Inflammatory macrophage treated with lipopolysaccharide for 1 hour (primary cell): ENCODE measurements at regions not wholly inside any gene's neighbourhood (a gene's known extent, or its start where the extent isn't known, plus 50 kb on each side); places are given as distances from the start of the nearest gene placed in this dataset.
"Not testable (repeated sequence)": the region's sequence is repeated elsewhere in the genome, so short reads cannot be mapped to it uniquely, and the experiment has no call there.

ENCODE experiments used
- DNase-seq, 2 donors: peaks; one replicate each; pipeline ENCODE4 v3.0.0-alpha.2; 2020 to 2022

DNA sequence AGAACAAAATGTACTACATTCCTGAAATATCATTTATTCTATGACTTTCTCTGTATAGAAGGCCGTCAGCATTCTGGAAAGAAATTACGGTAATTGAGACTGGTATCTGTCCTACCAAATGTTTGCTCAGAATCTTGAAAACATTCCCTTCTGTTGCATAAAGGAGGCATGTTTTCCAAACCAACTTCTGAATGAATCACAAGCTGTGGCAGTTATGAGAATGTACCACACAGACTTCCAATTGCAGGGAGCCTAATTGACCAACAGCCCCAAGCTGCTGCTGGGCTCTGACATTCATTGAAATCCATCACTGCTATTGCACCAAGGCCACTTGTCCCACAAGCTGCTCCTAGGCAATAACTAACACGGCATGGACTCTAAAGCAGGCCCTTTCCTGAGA is 185.3 kb upstream of the CCDC196 start:
- DNase-seq: no peak

DNA sequence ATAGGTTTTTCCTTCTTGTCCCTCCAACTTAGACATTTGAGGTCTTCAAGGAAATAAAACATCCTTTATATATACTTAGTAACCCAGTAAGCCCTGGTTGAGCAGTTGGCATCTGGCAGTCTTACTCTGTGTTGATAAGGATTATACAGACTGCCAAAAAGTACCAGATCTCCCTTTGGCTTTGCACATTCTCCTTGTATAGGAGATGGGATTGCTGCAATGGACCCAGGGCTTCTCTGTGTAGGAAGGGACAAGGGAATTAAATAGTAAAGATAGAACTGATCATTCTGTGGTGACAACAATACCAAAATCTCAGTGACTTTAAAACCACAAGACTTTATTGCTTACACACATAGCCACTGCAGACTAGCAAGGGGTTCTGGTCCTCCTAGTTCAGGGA is 180.1 kb upstream of the CCDC196 start:
- DNase-seq: no peak

DNA sequence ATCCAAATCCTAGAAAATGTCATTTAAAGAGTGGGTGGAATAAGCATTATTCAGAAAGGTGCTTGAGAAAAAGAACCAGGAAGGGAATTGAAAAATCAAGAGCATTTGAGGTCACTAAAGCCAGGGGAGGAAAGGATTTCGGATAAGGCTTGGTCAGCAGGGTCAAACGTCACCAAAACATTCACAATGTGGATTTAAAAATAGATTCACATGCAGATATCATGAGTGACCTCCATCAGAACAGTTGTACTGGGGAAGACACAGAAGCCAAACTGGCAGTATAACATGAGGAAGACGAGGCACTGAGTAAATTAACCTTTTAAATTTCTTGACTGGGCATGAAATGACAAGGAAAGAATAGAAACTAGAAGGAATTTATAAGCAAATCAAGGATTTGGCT is 175.1 kb upstream of the CCDC196 start:
- no peak for DNase-seq

DNA sequence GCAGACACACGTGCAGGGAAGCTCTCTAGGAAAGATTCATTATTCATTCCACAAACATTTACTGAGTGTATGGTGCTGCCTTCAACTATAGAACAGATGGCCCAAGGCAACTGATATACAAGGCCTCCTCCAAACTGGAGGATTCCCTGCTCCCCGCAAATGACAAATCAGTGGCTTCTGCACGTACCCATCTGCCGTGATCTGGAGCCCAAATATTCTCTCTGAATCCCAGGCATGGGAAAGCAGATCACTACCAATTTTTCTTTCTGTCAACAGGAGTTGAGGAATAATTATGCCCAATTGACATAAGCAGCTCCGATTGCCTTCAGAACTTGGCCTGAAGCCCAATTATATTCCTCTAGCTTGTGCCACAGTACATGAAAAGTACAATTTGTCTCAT is 174.2 kb upstream of the CCDC196 start:
- no peak for DNase-seq

- no peak for DNase-seq
Measured at GRCh38 chr14:66312451-66312850, 173.7 kb upstream of the CCDC196 start.

GRCh38 chr14:66315098-66315497 is 171.1 kb upstream of the CCDC196 start:
- no peak for DNase-seq

DNA sequence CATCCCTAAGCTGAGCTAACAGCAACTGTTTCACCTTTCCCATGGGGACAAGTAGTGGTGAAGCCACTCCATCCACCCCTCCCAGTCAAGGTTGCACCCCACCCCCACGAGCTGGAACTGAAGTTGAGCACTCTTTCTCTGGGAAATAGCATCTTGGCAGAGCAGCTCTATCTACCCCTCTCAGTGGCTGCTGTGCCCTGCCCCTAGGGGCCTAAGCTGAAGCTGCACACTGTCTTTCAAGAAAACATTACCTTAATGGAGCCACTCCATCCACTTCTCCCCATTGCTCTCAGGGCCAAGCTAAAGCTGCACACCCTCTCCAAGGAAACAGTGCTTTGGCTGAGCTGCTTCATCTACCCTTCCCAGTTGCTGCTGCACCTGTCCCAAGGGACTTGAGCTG is 170.6 kb upstream of the CCDC196 start:
- no peak for DNase-seq

DNA sequence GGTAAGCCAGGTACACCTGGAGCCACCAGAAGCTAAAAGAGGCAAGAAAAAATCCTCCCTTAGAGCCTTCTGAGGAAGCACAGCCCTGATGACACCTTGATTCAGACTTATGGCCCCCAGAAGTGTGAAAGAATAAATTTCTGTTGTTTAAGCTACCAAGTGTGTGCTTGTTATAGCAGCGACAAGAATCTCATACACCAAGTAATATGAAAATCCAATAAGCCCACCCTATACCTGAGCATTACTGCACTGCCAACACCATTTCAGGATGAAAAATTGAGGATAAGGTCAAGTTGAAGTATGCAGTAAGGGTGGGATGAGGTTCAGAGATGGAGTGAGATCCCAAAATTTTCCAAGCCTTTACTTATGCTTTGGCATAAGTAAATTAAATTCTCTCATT is 163.6 kb upstream of the CCDC196 start:
- no peak for DNase-seq

GRCh38 chr14:66330228-66330627 is 155.9 kb upstream of the CCDC196 start:
- DNase-seq: no peak

DNA sequence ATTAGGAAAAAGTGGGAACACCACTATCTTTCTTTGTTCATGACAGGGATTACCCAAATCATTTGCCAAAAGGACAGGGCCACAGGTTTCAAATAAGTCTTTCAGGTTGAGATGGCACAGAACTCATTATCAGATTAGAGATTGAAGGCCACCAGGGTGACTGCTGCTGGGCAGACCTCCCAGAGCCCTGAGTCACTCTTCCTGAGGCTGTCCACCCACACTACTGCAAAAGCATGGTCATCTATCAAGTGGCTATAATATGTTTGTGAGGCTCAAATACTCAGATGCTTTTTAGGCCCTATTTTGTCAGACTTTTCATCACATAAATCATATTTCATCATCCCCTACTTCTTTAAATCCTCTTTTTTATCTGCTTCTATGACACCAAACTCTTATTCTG is 155.3 kb upstream of the CCDC196 start:
- DNase-seq: no peak

DNA sequence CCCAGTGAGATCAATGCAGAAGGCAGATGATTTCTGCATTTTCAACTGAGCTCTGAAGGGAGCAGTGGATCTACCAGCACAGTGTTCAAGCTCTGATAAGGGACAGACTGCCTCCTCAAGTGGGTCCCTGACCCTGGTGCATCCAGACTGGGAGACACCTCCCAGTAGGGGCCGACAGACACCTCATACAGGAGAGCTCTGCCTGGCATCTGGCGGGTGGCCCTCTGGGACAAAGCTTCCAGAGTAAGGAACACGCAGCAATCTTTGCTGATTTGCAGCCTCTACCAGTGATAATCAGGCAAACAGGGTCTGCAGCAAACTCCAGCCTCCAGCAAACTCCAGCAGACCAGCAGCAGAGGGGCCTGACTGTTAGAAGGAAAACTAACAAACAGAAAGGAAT is 152.9 kb upstream of the CCDC196 start:
- DNase-seq: not testable (repeated sequence)

DNA sequence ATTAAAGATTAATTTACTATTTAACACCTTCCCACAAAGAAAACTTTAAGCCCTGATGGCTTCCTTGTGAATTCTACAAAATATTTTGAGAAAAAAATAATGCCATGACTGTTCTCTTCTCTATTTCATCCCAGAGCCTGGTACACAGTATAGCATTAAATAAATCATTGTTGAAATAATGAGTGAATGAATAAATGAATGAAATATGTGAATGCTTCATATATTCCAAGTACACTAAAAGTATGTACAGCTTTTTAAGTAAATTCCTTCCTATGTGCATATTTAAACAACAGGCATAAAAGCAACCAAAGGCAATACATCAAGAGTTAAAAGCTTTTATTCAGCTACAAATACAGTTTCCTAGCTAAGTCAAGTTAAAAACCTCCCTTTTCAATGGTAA is 144.9 kb upstream of the CCDC196 start:
- no peak for DNase-seq

- no peak for DNase-seq
Measured at GRCh38 chr14:66345986-66346385, 140.2 kb upstream of the CCDC196 start.

DNA sequence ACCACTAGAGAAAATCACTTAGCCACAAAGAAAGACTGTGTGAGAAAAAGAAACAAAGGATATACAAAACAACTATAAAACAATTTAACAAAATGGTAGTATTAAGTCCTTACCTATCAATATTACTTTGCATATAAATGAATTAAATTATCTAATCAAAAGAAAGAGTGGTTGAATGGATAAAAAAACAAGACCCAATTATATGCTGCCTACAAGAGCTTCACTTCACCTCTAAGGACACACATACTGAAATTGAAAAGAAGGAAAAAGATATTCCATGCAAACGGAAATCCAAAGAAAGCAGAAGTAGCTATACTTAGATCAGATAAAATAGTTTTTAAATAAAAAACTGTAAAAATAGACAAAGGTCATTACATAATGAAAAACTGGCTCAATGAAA is 134.9 kb upstream of the CCDC196 start:
- DNase-seq: no peak

DNA sequence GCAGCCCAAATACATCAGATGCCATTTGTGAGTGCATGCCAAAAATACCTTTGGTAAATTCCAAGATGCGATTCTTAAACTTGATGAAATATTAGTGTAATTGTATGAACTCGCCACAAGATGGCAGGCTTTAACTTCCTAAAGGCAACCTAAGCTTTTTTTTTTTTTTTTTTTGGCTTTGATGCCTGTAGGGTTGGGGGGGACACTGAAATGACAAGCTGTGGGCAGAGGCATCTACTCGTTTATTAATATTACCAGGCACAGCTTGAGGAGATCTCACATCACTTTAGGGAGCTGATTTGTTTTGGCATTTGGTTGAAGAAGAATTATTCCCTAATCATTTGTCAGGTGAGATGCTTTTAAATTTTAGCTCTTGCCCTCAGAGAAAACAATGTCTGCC is 126.7 kb upstream of the CCDC196 start:
- peak; percentile 11 to 47 for DNase-seq

GRCh38 chr14:66360366-66360926 is 125.7 kb upstream of the CCDC196 start:
- DNase-seq: no peak

- DNase-seq: no peak
Measured at GRCh38 chr14:66361013-66361412, 125.2 kb upstream of the CCDC196 start.

GRCh38 chr14:66365388-66365787 is 120.8 kb upstream of the CCDC196 start:
- DNase-seq: no peak

DNA sequence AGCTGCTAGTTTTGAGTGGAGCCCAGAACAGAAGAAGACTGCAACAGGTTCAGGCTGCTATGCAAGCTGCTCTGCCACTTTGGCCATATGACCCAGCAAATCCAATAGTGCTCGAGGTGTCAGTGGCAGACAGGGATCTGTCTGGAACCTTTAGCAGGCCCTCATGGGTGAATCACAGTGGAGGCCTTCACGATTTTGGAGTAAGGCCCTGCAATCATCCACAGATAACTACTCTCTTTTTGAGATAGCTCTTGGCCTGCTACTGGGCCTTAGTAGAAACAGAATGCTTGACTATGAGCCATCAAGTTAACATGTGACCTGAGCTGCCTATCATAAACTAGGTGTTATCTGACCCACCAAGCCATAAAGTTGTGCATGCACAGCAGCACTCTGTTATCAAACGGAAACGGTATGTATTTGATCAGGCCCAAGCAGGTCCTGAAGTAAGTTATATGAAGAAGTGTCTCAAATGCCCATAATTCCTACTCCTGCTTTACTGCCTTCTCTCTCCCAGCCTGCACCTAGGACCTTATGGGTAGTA is 116.9 kb upstream of the CCDC196 start:
- no peak for DNase-seq

DNA sequence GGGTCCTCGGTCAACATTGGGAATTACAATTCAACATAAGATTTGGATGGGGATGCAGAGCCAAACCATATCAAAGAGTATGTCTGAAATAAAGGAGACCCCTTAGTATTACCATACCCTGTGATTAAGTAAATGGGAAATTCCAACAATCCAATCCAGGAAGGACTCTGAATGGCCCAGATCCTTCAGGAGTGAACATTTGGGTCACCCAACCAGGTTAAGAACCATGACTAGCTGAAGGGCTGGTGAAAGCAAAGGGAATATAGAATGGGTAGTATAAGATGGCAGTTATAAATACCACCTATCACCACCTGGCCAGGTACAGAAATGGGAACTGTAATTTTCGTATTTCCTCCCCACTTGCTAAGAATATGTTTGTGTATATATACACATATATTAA is 114.4 kb upstream of the CCDC196 start:
- no peak for DNase-seq

- no peak for DNase-seq
Measured at GRCh38 chr14:66375046-66375964, 110.9 kb upstream of the CCDC196 start.

GRCh38 chr14:66377574-66377973 is 108.6 kb upstream of the CCDC196 start:
- DNase-seq: no peak

DNA sequence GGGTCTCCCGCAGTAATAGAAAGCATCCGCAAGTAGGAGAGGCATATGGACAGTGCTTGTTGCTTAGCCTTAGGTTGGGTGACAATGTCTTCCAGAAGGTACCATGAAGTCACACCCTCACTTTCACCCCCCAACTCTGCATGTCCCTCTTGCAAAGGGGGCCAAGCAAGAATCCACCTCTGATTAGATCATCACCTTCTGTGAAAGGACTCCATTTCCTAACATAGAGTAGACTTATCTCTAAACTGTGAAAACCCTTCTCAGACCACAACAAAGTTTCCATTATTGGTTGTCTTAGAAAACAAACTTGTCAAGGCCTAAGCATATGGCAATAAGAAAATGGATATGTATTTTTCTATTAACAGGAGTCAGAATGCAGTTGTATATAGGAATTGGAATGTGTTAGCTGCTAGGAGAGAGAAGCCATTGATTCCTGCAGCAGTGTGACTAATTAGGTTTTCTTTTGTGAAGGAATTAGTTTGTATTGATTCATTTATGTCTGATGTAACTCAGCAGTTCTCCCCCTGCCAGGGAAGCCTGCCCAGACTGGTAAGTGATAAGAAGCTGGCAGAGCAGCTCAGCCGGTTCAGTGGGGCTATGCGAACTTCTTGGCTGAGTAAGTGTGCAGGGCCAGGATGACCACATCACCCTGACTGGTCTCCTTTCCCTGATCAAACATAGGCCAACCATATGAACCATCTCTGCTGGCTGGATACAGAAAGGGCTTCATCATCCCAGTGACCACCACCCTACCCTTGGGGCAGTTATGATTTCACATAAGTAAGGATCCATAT is 107.3 kb upstream of the CCDC196 start:
- DNase-seq: no peak

DNA sequence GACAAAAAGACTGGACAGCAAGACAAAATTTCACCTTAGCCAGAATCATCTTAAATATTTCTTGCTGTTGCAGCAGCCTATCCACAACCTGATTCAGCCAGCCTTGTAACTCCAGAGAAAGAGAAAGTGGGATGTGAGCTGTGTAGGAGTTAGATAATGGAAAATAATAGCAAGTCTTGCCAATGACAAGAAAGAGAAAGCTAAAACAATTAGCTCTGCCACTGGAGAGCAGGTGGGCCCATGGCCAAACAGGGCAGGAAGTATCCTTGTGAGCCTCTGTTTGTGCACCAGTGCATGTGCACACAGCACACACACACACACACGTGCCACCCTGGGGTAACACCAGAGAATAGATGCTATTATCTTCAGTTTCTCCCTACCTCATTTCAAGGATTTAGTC is 106.0 kb upstream of the CCDC196 start:
- no peak for DNase-seq
